ENCODE measurements at regions not wholly inside any gene's neighbourhood (a gene's known extent, or its start where the extent isn't known, plus 50 kb on each side); places are given as distances from the start of the nearest gene placed in this dataset.

GRCh38 chr6:130537447-130537846 lies 171.6 kb downstream of the TMEM200A start:
- TF ChIP-seq CTCF (conservative IDR thresholded peaks at IDR 0.05 in 1 of 2, IDR thresholded peaks at IDR 0.05 in 1 of 2; ENCODE audit: low read depth in 1 of 2, low read length in 2 of 2) (no peak), EZH2 (IDR thresholded peaks at IDR 0.05; ENCODE audit: low read length, missing control alignments) (no peak)
